Central memory CD4-positive, alpha-beta T cell (primary cell): ENCODE measurements at regions not wholly inside any gene's neighbourhood (a gene's known extent, or its start where the extent isn't known, plus 50 kb on each side); places are given as distances from the start of the nearest gene placed in this dataset.
"Not testable (repeated sequence)": the region's sequence is repeated elsewhere in the genome, so short reads cannot be mapped to it uniquely, and the experiment has no call there.

Source experiments
- DNase-seq: peaks from one replicate; pipeline ENCODE4 v3.0.0; 2022

GRCh38 chrX:94635003-94635402 lies 961.0 kb downstream of the FAM133A start:
- no peak for DNase-seq

GRCh38 chrX:94645726-94646125 lies 971.7 kb downstream of the FAM133A start:
- no peak for DNase-seq

GRCh38 chrX:94655180-94655579 lies 981.2 kb downstream of the FAM133A start:
- no peak for DNase-seq

GRCh38 chrX:94662689-94663088 lies 988.7 kb downstream of the FAM133A start:
- DNase-seq, result no peak

GRCh38 chrX:94676285-94676684 lies 1002.3 kb downstream of the FAM133A start:
- no peak for DNase-seq

GRCh38 chrX:94686071-94686470 lies 1012.1 kb downstream of the FAM133A start:
- no peak for DNase-seq

- DNase-seq, result no peak
These were observed 1021.9 kb downstream of the FAM133A start for GRCh38 chrX:94695910-94696309.

- not testable (repeated sequence) for DNase-seq
These were observed 1030.6 kb downstream of the FAM133A start for GRCh38 chrX:94704348-94705256.

GRCh38 chrX:94721386-94721785 lies 1047.4 kb downstream of the FAM133A start:
- no peak for DNase-seq

GRCh38 chrX:94722578-94722977 lies 1048.6 kb downstream of the FAM133A start:
- no peak for DNase-seq

GRCh38 chrX:94742772-94743171 lies 1068.8 kb downstream of the FAM133A start:
- no peak for DNase-seq

- peak; percentile 55 for DNase-seq
These were observed 1069.5 kb downstream of the FAM133A start for GRCh38 chrX:94743478-94743877.

GRCh38 chrX:94744786-94745185 lies 1070.8 kb downstream of the FAM133A start:
- DNase-seq, result no peak

- no peak for DNase-seq
These were observed 1077.6 kb downstream of the FAM133A start for GRCh38 chrX:94751611-94752010.

- no peak for DNase-seq
These were observed 1078.6 kb downstream of the FAM133A start for GRCh38 chrX:94752434-94753169.

- no peak for DNase-seq
These were observed 1084.1 kb downstream of the FAM133A start for GRCh38 chrX:94758130-94758529.

GRCh38 chrX:94775640-94776039 lies 1101.6 kb downstream of the FAM133A start:
- no peak for DNase-seq

- DNase-seq, result no peak
These were observed 1139.5 kb downstream of the FAM133A start for GRCh38 chrX:94813541-94813940.

GRCh38 chrX:94814216-94814615 lies 1140.2 kb downstream of the FAM133A start:
- no peak for DNase-seq

GRCh38 chrX:94830717-94831116 lies 1156.7 kb downstream of the FAM133A start:
- no peak for DNase-seq

- DNase-seq, result no peak
These were observed 1157.4 kb downstream of the FAM133A start for GRCh38 chrX:94831364-94831763.

GRCh38 chrX:94834226-94834625 lies 1160.2 kb downstream of the FAM133A start:
- no peak for DNase-seq

GRCh38 chrX:94850811-94851210 lies 1176.8 kb downstream of the FAM133A start:
- no peak for DNase-seq

GRCh38 chrX:94854251-94854650 lies 1180.2 kb downstream of the FAM133A start:
- DNase-seq, result no peak
